ENCODE measurements at regions not wholly inside any gene's neighbourhood (a gene's known extent, or its start where the extent isn't known, plus 50 kb on each side); places are given as distances from the start of the nearest gene placed in this dataset.
"Not testable (repeated sequence)": the region's sequence is repeated elsewhere in the genome, so short reads cannot be mapped to it uniquely, and the experiment has no call there.

GRCh38 chr15:50848349-50848748 lies 60.1 kb upstream of the AP4E1 start:
- TF ChIP-seq EZH2phosphoT487 (IDR thresholded peaks at IDR 0.05; ENCODE audit: low read depth, severe bottlenecking, unreplicated experiment), result no peak
- Histone ChIP-seq H3K4me2 (no peak overlapping the region), H3K36me3 (replicated peaks; ENCODE audit: insufficient read depth, low read depth) (no peaks in the 10 kb centered on the region), H3K27me3 (no peaks in the 10 kb centered on the region), H3K4me3 (no peak overlapping the region), H2AFZ (no peak overlapping the region), H3K79me2 (no peaks in the 10 kb centered on the region), H4K20me1 (ENCODE audit: insufficient read depth, poor library complexity, severe bottlenecking) (no peaks in the 10 kb centered on the region), H3K9me3 (ENCODE audit: low read depth) (no peaks in the 10 kb centered on the region), H3K27ac (no peak overlapping the region), H3K9me2 (replicated peaks; ENCODE audit: insufficient read depth) (no peaks in the 10 kb centered on the region), H3K4me1 (ENCODE audit: insufficient read depth) (no peaks in the 10 kb centered on the region)
- DNase-seq (ENCODE audit: low spot score), result no peak

- not testable (repeated sequence) for H3K79me2 ChIP-seq; H3K4me2 ChIP-seq; H3K9me2 ChIP-seq (replicated peaks; ENCODE audit: insufficient read depth); H3K36me3 ChIP-seq (replicated peaks; ENCODE audit: insufficient read depth, low read depth); DNase-seq (ENCODE audit: low spot score); H3K27ac ChIP-seq; H4K20me1 ChIP-seq (ENCODE audit: insufficient read depth, poor library complexity, severe bottlenecking); H3K4me1 ChIP-seq (ENCODE audit: insufficient read depth); H3K27me3 ChIP-seq; H2AFZ ChIP-seq; H3K9me3 ChIP-seq (ENCODE audit: low read depth); H3K4me3 ChIP-seq
- WGBS (ENCODE audit: low lambda C conversion rate, missing lambda C conversion rate), result 75% methylated on average over 1 of the region's 1 CpG
Observed at GRCh38 chr15:50845181-50845580, 63.3 kb upstream of the AP4E1 start.

GRCh38 chr15:50840520-50840919 lies 68.0 kb upstream of the AP4E1 start:
- Histone ChIP-seq H3K27ac (no peak overlapping the region), H3K79me2 (no peaks in the 10 kb centered on the region), H3K9me3 (ENCODE audit: low read depth) (no peaks in the 10 kb centered on the region), H3K27me3 (no peaks in the 10 kb centered on the region), H3K4me2 (no peak overlapping the region), H2AFZ (no peak overlapping the region), H3K4me3 (no peak overlapping the region), H3K9me2 (replicated peaks; ENCODE audit: insufficient read depth) (no peaks in the 10 kb centered on the region), H3K4me1 (ENCODE audit: insufficient read depth) (no peaks in the 10 kb centered on the region), H4K20me1 (ENCODE audit: insufficient read depth, poor library complexity, severe bottlenecking) (no peaks in the 10 kb centered on the region), H3K36me3 (replicated peaks; ENCODE audit: insufficient read depth, low read depth) (no peaks in the 10 kb centered on the region)
- DNase-seq (ENCODE audit: low spot score), result no peak
- 92% methylated on average over 5 of the region's 5 CpGs for WGBS (ENCODE audit: low lambda C conversion rate, missing lambda C conversion rate)
- TF ChIP-seq EZH2phosphoT487 (IDR thresholded peaks at IDR 0.05; ENCODE audit: low read depth, severe bottlenecking, unreplicated experiment) (no peak), CTCF (IDR thresholded peaks at IDR 0.05; ENCODE audit: poor library complexity) (no peak), EZH2 (IDR thresholded peaks at IDR 0.05; ENCODE audit: borderline replicate concordance) (no peak)

GRCh38 chr15:50837256-50837770 lies 71.2 kb upstream of the AP4E1 start:
- no peak overlapping the region for H3K4me2 ChIP-seq
- TF ChIP-seq EZH2phosphoT487 (IDR thresholded peaks at IDR 0.05; ENCODE audit: low read depth, severe bottlenecking, unreplicated experiment) (no peak), CTCF (IDR thresholded peaks at IDR 0.05; ENCODE audit: poor library complexity) (no peak), EZH2 (IDR thresholded peaks at IDR 0.05; ENCODE audit: borderline replicate concordance) (no peak)
- no peak overlapping the region for H2AFZ ChIP-seq
- H3K36me3 ChIP-seq (replicated peaks; ENCODE audit: insufficient read depth, low read depth), result no peaks in the 10 kb centered on the region
- H3K9me3 ChIP-seq (ENCODE audit: low read depth), result no peaks in the 10 kb centered on the region
- WGBS (ENCODE audit: low lambda C conversion rate, missing lambda C conversion rate), result 97% methylated on average over 9 of the region's 9 CpGs
- no peak for DNase-seq (ENCODE audit: low spot score)
- no peaks in the 10 kb centered on the region for H3K9me2 ChIP-seq (replicated peaks; ENCODE audit: insufficient read depth)
- H3K4me3 ChIP-seq, result no peak overlapping the region
- no peaks in the 10 kb centered on the region for H3K4me1 ChIP-seq (ENCODE audit: insufficient read depth)
- no peak overlapping the region for H3K27ac ChIP-seq
- no peaks in the 10 kb centered on the region for H4K20me1 ChIP-seq (ENCODE audit: insufficient read depth, poor library complexity, severe bottlenecking)
- H3K79me2 ChIP-seq, result no peaks in the 10 kb centered on the region
- H3K27me3 ChIP-seq, result no peaks in the 10 kb centered on the region

Measured in hepatocyte (in vitro differentiated cells).